Lower leg skin (tissue), 4 donors: ENCODE measurements at regions not wholly inside any gene's neighbourhood (a gene's known extent, or its start where the extent isn't known, plus 50 kb on each side); places are given as distances from the start of the nearest gene placed in this dataset.

ENCODE experiments used
- DNase-seq, 2 donors: peaks; one replicate each; pipeline ENCODE4 v3.0.0-alpha.2; 2019; ENCODE audit warnings: low spot score in 2 of 2
- H3K4me3 ChIP-seq: fragments of 200-600 bp; sonication (generic); 2 replicates; pipeline ENCODE4 v1.5.1; 2017; ENCODE audit warnings: mild to moderate bottlenecking, low read depth; ENCODE audit not compliant: poor library complexity, severe bottlenecking
- CTCF ChIP-seq, 3 donors: fragments of 450-650 bp; IDR thresholded peaks; one replicate each; pipeline ENCODE4 v1.5.1; 2016; ENCODE audit warnings: antibody characterized with exemption in 3 of 3, mild to moderate bottlenecking in 3 of 3, moderate library complexity in 2 of 3
- POLR2A ChIP-seq, 2 donors: fragments of 450-650 bp; IDR thresholded peaks; one replicate each; pipeline ENCODE4 v1.6.1; 2016 to 2017; ENCODE audit warnings: antibody characterized with exemption in 2 of 2, mild to moderate bottlenecking in 1 of 2, moderate library complexity in 1 of 2
- WGBS, 2 donors: methylation state at CpG; one replicate each; pipeline ENCODE4 v1.1.5; 2018; 5-methylcytosine and 5-hydroxymethylcytosine counted together
- intact Hi-C: fragments of 100-400 bp; cut with DNase I; formaldehyde crosslinking; loops from one replicate; pipeline ENCODE4 v1.15.0; 2023; ENCODE audit warnings: low total_unique reads

GRCh38 chr3:40704224-40704623, 179.5 kb downstream of the ZNF621 start:
- no peak for TF ChIP-seq POLR2A (IDR thresholded peaks at IDR 0.05)
- TF ChIP-seq CTCF (IDR thresholded peaks at IDR 0.05) = no peak
- 84 to 86% methylated on average over 1 of the region's 1 CpG for WGBS, 2 donors
- intact Hi-C loops = no loop called here

GRCh38 chr3:40705663-40706062, 180.9 kb downstream of the ZNF621 start:
- H3K4me3 ChIP-seq = no peak overlapping the region
- intact Hi-C loops = no loop called here

More at GRCh38 chr3:40704224-40704623, 179.5 kb downstream of the ZNF621 start:
- no peak overlapping the region for H3K4me3 ChIP-seq
- DNase-seq = no peak

DNA sequence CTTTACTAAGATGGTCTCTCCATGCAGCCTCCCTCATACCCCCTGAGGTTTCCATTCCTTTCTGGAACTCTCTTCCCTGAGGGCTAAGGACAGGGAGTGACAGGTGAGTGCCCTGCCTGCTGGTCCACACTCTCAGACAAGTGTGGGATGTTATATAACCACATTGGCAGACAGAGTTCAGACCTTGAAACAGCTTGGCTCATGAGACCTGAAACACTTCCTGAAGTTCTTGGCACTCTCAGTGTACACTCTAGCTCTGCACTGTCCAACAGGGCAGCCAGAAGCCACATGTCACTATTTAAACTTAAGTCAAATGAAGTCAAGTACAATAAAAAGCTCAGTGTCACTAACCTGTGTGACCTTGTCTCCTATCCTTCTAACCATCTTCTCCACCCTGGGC, 188.5 kb downstream of the ZNF621 start:
- no peak for DNase-seq
- H3K4me3 ChIP-seq = no peak overlapping the region
- TF ChIP-seq CTCF (IDR thresholded peaks at IDR 0.05) (no peak), POLR2A (IDR thresholded peaks at IDR 0.05) (no peak)
- intact Hi-C loops = no loop called here

More at GRCh38 chr3:40705663-40706062, 180.9 kb downstream of the ZNF621 start:
- no peak for DNase-seq
- TF ChIP-seq POLR2A (IDR thresholded peaks at IDR 0.05) = no peak
- TF ChIP-seq CTCF (IDR thresholded peaks at IDR 0.05) = no peak

DNA sequence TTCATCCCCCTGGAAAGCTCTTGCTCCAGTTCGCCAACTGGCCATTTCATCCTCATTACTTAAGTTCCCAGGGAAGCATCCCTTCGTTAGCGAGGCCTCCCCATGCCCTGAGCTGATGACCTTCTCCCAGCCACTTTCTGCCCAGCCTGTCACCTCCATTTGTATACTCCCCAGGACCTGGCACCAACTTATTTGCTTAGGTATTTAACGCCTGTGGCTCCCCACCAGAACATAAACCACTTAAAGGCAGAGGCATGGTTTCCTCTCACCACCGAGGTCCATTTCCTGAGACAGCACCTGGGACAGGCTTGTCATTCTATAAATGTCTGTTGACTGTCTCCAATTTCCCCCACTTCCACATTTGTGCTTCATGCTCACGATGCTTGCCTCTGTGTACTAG, 189.0 kb downstream of the ZNF621 start:
- no peak for DNase-seq
- WGBS, 2 donors = 73 to 75% methylated on average over 6 of the region's 6 CpGs
- intact Hi-C loops = no loop called here
- H3K4me3 ChIP-seq = no peak overlapping the region
- TF ChIP-seq CTCF (IDR thresholded peaks at IDR 0.05) (no peak), POLR2A (IDR thresholded peaks at IDR 0.05) (no peak)

GRCh38 chr3:40714771-40715345, 190.1 kb downstream of the ZNF621 start:
- H3K4me3 ChIP-seq = no peak overlapping the region
- intact Hi-C loops = no loop called here
- no peak for TF ChIP-seq CTCF (IDR thresholded peaks at IDR 0.05)
- no peak for TF ChIP-seq POLR2A (IDR thresholded peaks at IDR 0.05)
- DNase-seq = no peak
- WGBS, 2 donors = 49 to 50% methylated on average over 10 of the region's 10 CpGs

GRCh38 chr3:40715551-40715950, 190.8 kb downstream of the ZNF621 start:
- TF ChIP-seq POLR2A (IDR thresholded peaks at IDR 0.05) (no peak), CTCF (IDR thresholded peaks at IDR 0.05) (no peak)
- H3K4me3 ChIP-seq = no peak overlapping the region
- no peak for DNase-seq
- intact Hi-C loops = no loop called here
